ENCODE measurements at regions not wholly inside any gene's neighbourhood (a gene's known extent, or its start where the extent isn't known, plus 50 kb on each side); places are given as distances from the start of the nearest gene placed in this dataset.
"Not testable (repeated sequence)": the region's sequence is repeated elsewhere in the genome, so short reads cannot be mapped to it uniquely, and the experiment has no call there.

GRCh38 chr16:7775072-7775488, 442.4 kb downstream of the RBFOX1 start (continued):
- no peak for TF ChIP-seq GLI4 (tag by site-specific recombination; IDR thresholded peaks at IDR 0.05)
- TF ChIP-seq ZNF600 (tag by site-specific recombination; IDR thresholded peaks at IDR 0.05) = no peak
- no peak for TF ChIP-seq AEBP2 (tag by site-specific recombination; IDR thresholded peaks at IDR 0.05; ENCODE audit: borderline replicate concordance)
- peak; percentile 93 for TF ChIP-seq ZNF366 (tag by site-specific recombination; conservative IDR thresholded peaks at IDR 0.05)
- no peak for TF ChIP-seq TSHZ1 (tag by site-specific recombination; IDR thresholded peaks at IDR 0.05; ENCODE audit: borderline replicate concordance)
- no peak for TF ChIP-seq ZSCAN5A (tag by site-specific recombination; IDR thresholded peaks at IDR 0.05)
- TF ChIP-seq ZNF747 (tag by site-specific recombination; IDR thresholded peaks at IDR 0.05) = no peak
- TF ChIP-seq ZNF423 (tag by site-specific recombination; IDR thresholded peaks at IDR 0.05) = no peak

- Histone ChIP-seq H3K4me3 (ENCODE audit: low read depth, low read length) (no peak overlapping the region), H3K27ac (ENCODE audit: extremely low read depth, low read depth, low read length) (no peak overlapping the region), H3K9me3 (ENCODE audit: control insufficient read depth, insufficient read depth, low read depth, low read length) (no peaks in the 10 kb centered on the region), H3K4me1 (ENCODE audit: control insufficient read depth, insufficient read depth, low read length) (no peaks in the 10 kb centered on the region), H3K36me3 (ENCODE audit: control insufficient read depth in 2 of 2, insufficient read depth in 1 of 2, low read length in 2 of 2) (no peaks in the 10 kb centered on the region)
- POLR2A ChIA-PET = no interaction called here
- TF ChIP-seq SCRT1 (tag by site-specific recombination; IDR thresholded peaks at IDR 0.05; ENCODE audit: borderline replicate concordance) (no peak), KLF1 (tag by site-specific recombination; IDR thresholded peaks at IDR 0.05) (no peak), ZNF24 (tag by site-specific recombination; IDR thresholded peaks at IDR 0.05) (no peak), ZNF776 (tag by site-specific recombination; IDR thresholded peaks at IDR 0.05; ENCODE audit: borderline replicate concordance) (no peak), PRDM1 (tag by site-specific recombination; IDR thresholded peaks at IDR 0.05) (no peak), ZFP37 (tag by site-specific recombination; IDR thresholded peaks at IDR 0.05) (no peak), ZNF302 (tag by site-specific recombination; IDR thresholded peaks at IDR 0.05; ENCODE audit: low read depth) (no peak), ZBTB21 (tag by site-specific recombination; IDR thresholded peaks at IDR 0.05) (no peak), ZNF660 (tag by site-specific recombination; IDR thresholded peaks at IDR 0.05) (no peak), ZNF707 (tag by site-specific recombination; IDR thresholded peaks at IDR 0.05) (no peak)
- CTCF ChIA-PET = no interaction called here
Observed at GRCh38 chr16:7772722-7773121, 440.1 kb downstream of the RBFOX1 start.

- CTCF ChIA-PET; H3K4me3 ChIP-seq (ENCODE audit: low read depth, low read length); H3K27ac ChIP-seq (ENCODE audit: extremely low read depth, low read depth, low read length); H3K9me3 ChIP-seq (ENCODE audit: control insufficient read depth, insufficient read depth, low read depth, low read length); H3K4me1 ChIP-seq (ENCODE audit: control insufficient read depth, insufficient read depth, low read length); H3K36me3 ChIP-seq (ENCODE audit: control insufficient read depth in 2 of 2, insufficient read depth in 1 of 2, low read length in 2 of 2); POLR2A ChIA-PET: not testable (repeated sequence)
Observed at GRCh38 chr16:7769091-7769490, 436.4 kb downstream of the RBFOX1 start.
